ENCODE measurements at regions not wholly inside any gene's neighbourhood (a gene's known extent, or its start where the extent isn't known, plus 50 kb on each side); places are given as distances from the start of the nearest gene placed in this dataset.

DNA sequence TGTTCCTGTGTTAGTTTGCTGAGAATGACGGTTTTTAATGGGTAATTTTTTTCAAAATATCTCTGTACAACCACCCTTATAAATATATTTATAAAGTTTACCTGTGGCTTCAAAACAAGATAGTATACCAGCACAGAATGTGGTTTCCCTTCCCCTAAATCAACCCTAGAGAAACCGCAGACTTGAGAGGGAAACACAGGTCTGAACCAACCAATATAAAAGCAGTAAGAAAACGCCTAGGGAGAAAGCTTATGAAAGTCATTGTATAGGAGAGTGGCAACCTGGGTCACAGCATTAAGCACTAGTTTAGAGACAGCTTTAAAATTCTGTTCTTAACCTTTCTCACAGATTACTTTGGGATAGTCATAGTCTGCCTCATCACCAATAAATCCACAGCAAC is 180.6 kb upstream of the LHX8 start:
- DNase-seq (ENCODE audit: low spot score) (no peak), ATAC-seq (no peak)
- Histone ChIP-seq H3K4me1 (ENCODE audit: insufficient read depth) (no peaks in the 10 kb centered on the region), H3K27me3 (ENCODE audit: insufficient read depth) (no peaks in the 10 kb centered on the region), H4K20me1 (replicated peaks; ENCODE audit: insufficient read depth) (no peaks in the 10 kb centered on the region), H3K79me2 (replicated peaks; ENCODE audit: insufficient read depth) (no peaks in the 10 kb centered on the region), H3K4me3 (no peak overlapping the region), H3K27ac (ENCODE audit: low read depth) (no peak overlapping the region), H2AFZ (no peak overlapping the region), H3K4me2 (no peak overlapping the region), H3K9me2 (ENCODE audit: insufficient read depth) (peaks cover 2% of the 10 kb centered on the region), H3K36me3 (ENCODE audit: insufficient read depth) (no peaks in the 10 kb centered on the region), H3F3A (replicated peaks; ENCODE audit: low read depth) (no peaks in the 10 kb centered on the region)
- Mint-ChIP-seq H3K4me1 (no peaks in the 10 kb centered on the region), H3K27ac (no peak overlapping the region), H3K36me3 (ENCODE audit: low read depth) (peaks cover 3% of the 10 kb centered on the region; the same call in 2 of the 3 replicates), H3K4me3 (no peak overlapping the region), H3K9me3 (peaks cover 3% of the 10 kb centered on the region; the same call in 1 of the 3 replicates), H3K27me3 (ENCODE audit: insufficient read depth, low read depth, poor library complexity) (no peaks in the 10 kb centered on the region)
- TF ChIP-seq JUNB (IDR thresholded peaks at IDR 0.05; ENCODE audit: unreplicated experiment) (no peak), POLR2AphosphoS5 (IDR thresholded peaks at IDR 0.05; ENCODE audit: low read depth) (no peak), ZNF331 (CRISPR knock-in tag; IDR thresholded peaks at IDR 0.05; ENCODE audit: low read depth) (no peak), NANOG (IDR thresholded peaks at IDR 0.05; ENCODE audit: borderline replicate concordance) (no peak), STAT1 (IDR thresholded peaks at IDR 0.05; ENCODE audit: unreplicated experiment) (no peak), EZH2phosphoT487 (IDR thresholded peaks at IDR 0.05; ENCODE audit: unreplicated experiment) (no peak), CREB1 (CRISPR knock-in tag; IDR thresholded peaks at IDR 0.05; ENCODE audit: low read depth) (no peak), ZNF114 (CRISPR knock-in tag; IDR thresholded peaks at IDR 0.05) (no peak), EZH2 (IDR thresholded peaks at IDR 0.05; ENCODE audit: low read depth, unreplicated experiment) (no peak)
- TF ChIP-seq, protein P1, sequence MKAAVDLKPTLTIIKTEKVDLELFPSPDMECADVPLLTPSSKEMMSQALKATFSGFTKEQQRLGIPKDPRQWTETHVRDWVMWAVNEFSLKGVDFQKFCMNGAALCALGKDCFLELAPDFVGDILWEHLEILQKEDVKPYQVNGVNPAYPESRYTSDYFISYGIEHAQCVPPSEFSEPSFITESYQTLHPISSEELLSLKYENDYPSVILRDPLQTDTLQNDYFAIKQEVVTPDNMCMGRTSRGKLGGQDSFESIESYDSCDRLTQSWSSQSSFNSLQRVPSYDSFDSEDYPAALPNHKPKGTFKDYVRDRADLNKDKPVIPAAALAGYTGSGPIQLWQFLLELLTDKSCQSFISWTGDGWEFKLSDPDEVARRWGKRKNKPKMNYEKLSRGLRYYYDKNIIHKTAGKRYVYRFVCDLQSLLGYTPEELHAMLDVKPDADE (IDR thresholded peaks at IDR 0.05) = no peak
- TF ChIP-seq, protein P2, sequence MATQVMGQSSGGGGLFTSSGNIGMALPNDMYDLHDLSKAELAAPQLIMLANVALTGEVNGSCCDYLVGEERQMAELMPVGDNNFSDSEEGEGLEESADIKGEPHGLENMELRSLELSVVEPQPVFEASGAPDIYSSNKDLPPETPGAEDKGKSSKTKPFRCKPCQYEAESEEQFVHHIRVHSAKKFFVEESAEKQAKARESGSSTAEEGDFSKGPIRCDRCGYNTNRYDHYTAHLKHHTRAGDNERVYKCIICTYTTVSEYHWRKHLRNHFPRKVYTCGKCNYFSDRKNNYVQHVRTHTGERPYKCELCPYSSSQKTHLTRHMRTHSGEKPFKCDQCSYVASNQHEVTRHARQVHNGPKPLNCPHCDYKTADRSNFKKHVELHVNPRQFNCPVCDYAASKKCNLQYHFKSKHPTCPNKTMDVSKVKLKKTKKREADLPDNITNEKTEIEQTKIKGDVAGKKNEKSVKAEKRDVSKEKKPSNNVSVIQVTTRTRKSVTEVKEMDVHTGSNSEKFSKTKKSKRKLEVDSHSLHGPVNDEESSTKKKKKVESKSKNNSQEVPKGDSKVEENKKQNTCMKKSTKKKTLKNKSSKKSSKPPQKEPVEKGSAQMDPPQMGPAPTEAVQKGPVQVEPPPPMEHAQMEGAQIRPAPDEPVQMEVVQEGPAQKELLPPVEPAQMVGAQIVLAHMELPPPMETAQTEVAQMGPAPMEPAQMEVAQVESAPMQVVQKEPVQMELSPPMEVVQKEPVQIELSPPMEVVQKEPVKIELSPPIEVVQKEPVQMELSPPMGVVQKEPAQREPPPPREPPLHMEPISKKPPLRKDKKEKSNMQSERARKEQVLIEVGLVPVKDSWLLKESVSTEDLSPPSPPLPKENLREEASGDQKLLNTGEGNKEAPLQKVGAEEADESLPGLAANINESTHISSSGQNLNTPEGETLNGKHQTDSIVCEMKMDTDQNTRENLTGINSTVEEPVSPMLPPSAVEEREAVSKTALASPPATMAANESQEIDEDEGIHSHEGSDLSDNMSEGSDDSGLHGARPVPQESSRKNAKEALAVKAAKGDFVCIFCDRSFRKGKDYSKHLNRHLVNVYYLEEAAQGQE (IDR thresholded peaks at IDR 0.05; ENCODE audit: unreplicated experiment) = no peak
- TF ChIP-seq, protein P3, sequence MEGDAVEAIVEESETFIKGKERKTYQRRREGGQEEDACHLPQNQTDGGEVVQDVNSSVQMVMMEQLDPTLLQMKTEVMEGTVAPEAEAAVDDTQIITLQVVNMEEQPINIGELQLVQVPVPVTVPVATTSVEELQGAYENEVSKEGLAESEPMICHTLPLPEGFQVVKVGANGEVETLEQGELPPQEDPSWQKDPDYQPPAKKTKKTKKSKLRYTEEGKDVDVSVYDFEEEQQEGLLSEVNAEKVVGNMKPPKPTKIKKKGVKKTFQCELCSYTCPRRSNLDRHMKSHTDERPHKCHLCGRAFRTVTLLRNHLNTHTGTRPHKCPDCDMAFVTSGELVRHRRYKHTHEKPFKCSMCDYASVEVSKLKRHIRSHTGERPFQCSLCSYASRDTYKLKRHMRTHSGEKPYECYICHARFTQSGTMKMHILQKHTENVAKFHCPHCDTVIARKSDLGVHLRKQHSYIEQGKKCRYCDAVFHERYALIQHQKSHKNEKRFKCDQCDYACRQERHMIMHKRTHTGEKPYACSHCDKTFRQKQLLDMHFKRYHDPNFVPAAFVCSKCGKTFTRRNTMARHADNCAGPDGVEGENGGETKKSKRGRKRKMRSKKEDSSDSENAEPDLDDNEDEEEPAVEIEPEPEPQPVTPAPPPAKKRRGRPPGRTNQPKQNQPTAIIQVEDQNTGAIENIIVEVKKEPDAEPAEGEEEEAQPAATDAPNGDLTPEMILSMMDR (conservative IDR thresholded peaks at IDR 0.05; ENCODE audit: low read depth in 2 of 2) = no peak
- TF ChIP-seq, protein P4, sequence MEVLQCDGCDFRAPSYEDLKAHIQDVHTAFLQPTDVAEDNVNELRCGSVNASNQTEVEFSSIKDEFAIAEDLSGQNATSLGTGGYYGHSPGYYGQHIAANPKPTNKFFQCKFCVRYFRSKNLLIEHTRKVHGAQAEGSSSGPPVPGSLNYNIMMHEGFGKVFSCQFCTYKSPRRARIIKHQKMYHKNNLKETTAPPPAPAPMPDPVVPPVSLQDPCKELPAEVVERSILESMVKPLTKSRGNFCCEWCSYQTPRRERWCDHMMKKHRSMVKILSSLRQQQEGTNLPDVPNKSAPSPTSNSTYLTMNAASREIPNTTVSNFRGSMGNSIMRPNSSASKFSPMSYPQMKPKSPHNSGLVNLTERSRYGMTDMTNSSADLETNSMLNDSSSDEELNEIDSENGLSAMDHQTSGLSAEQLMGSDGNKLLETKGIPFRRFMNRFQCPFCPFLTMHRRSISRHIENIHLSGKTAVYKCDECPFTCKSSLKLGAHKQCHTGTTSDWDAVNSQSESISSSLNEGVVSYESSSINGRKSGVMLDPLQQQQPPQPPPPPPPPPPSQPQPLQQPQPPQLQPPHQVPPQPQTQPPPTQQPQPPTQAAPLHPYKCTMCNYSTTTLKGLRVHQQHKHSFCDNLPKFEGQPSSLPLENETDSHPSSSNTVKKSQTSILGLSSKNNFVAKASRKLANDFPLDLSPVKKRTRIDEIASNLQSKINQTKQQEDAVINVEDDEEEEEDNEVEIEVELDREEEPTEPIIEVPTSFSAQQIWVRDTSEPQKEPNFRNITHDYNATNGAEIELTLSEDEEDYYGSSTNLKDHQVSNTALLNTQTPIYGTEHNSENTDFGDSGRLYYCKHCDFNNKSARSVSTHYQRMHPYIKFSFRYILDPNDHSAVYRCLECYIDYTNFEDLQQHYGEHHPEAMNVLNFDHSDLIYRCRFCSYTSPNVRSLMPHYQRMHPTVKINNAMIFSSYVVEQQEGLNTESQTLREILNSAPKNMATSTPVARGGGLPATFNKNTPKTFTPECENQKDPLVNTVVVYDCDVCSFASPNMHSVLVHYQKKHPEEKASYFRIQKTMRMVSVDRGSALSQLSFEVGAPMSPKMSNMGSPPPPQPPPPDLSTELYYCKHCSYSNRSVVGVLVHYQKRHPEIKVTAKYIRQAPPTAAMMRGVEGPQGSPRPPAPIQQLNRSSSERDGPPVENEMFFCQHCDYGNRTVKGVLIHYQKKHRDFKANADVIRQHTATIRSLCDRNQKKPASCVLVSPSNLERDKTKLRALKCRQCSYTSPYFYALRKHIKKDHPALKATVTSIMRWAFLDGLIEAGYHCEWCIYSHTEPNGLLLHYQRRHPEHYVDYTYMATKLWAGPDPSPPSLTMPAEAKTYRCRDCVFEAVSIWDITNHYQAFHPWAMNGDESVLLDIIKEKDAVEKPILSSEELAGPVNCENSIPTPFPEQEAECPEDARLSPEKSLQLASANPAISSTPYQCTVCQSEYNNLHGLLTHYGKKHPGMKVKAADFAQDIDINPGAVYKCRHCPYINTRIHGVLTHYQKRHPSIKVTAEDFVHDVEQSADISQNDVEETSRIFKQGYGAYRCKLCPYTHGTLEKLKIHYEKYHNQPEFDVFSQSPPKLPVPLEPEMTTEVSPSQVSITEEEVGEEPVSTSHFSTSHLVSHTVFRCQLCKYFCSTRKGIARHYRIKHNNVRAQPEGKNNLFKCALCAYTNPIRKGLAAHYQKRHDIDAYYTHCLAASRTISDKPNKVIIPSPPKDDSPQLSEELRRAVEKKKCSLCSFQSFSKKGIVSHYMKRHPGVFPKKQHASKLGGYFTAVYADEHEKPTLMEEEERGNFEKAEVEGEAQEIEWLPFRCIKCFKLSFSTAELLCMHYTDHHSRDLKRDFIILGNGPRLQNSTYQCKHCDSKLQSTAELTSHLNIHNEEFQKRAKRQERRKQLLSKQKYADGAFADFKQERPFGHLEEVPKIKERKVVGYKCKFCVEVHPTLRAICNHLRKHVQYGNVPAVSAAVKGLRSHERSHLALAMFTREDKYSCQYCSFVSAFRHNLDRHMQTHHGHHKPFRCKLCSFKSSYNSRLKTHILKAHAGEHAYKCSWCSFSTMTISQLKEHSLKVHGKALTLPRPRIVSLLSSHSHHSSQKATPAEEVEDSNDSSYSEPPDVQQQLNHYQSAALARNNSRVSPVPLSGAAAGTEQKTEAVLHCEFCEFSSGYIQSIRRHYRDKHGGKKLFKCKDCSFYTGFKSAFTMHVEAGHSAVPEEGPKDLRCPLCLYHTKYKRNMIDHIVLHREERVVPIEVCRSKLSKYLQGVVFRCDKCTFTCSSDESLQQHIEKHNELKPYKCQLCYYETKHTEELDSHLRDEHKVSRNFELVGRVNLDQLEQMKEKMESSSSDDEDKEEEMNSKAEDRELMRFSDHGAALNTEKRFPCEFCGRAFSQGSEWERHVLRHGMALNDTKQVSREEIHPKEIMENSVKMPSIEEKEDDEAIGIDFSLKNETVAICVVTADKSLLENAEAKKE (CRISPR knock-in tag; IDR thresholded peaks at IDR 0.05) = no peak
